NCI-H774 (cell line): ENCODE measurements at regions not wholly inside any gene's neighbourhood (a gene's known extent, or its start where the extent isn't known, plus 50 kb on each side); places are given as distances from the start of the nearest gene placed in this dataset.

ENCODE experiments used
- DNase-seq: peaks from one replicate; lab custom pipeline; 2025; lab: John Stamatoyannopoulos, UW

DNA sequence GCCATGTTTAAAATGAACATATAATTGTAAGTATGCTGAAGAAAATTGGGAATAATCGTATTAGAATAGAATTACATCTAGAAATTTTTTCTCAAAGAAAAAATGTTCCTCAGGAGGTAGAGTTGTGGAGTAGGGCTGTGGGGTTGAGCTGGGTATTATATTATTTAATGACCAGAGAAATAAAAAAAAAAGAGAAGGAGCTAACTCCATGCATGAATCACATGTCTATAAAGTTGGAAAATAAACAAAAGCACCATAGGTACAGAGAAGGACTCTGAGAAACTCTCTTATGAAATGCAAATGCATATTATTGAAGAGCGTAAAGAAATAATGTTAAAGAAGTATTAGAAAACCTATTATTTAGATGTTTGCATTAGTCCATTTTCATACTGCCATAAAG lies 405.5 kb downstream of the EFNB2 start:
- DNase-seq, result no peak

DNA sequence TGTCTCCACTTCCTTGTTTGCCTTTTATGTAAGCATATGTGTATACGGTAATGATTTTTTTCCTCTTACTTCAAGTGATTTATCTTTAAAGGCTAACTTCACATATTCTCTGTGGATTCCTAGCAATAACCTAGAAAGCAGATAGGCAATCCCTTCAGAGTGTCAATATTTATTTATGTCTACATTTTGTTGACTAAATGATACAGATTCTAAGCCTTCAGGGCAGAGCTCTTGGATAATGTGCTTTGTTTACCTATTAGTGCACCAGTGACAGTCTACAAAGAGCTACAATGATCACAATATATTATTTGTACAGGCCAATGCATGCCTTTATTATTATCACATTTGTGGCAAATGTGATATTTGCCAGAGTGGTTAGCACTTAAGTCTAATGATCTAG lies 406.2 kb downstream of the EFNB2 start:
- DNase-seq, result peak; percentile 45

DNA sequence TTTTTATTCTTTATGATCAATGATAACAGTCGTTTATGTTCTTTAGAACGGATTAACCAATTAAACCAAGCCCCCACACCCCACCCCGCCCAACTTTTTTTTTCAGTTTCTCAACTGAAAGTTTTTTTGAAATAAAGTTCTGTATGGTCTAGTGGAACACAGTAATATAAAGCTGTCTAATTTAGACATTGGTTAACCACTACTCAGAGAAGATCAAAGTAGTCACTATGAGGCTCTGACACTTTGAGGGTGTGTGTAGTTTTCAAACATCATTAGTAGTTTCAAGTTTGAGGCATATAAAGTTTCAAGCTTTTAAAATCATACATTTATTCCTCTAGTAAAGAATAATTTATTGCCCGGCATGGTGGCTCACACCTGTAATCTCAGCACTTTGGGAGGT lies 413.2 kb downstream of the EFNB2 start:
- no peak for DNase-seq

DNA sequence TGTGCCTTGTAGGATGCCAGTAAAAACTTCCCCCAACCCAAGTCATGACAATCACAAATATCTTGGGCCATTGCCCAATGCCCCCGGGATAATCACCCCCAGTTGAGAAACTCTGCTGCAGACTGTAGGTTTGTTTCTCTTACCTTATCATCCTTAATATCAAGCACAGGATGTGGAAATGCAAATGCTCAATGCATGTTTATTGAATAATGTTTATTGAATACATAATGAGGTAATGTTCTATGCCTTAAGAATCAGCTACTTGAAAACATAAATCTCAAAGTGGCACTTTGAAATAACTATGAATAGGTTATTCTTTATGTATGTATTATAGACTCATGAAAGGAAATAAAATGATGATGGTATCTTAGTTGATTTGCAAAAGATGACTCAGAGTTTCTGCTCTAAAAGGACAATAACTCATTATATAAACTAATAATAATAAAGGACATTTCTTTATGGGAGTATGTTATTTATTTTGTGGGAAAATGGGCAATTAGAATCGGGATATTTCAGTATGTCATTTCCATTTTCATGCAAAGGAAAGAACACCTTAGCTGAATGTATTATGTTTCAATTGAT lies 414.2 kb downstream of the EFNB2 start:
- no peak for DNase-seq

DNA sequence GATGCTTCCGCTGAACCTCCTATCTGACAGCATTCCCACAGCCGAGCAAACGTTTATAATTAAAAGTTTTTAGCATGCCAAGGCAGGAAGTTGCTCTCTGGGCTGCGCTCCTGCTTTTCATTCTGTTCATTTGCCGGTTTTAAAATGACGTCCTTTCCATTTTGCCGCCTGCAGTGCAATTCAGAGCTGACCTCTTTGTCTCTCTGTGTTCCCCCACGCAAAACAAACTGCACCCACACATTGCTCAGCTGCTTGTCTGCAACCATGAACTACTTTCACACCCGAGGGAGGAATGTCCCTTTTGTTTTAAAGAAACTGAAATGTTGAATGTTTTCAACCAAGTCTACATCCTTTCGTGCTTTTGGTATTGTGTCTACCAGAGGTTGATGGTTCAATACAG lies 416.5 kb downstream of the EFNB2 start:
- DNase-seq, result no peak

DNA sequence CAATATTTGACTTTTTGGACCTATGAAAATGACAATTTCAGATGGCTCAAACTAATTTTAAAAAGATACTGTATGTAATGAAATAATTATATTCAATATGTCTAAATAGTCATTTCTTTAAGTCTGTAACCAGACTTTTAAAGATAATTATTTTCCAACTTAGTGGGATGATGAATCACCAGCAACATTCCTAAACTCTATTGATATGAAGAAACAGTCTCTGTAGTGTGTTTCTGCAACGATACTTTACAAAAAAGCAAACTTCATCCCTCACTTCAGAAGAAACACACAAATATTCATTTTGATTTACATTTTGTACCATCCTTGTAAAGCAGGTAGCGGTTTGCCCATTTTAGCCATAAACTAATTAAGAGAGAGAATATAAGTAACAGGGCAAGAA lies 417.4 kb downstream of the EFNB2 start:
- no peak for DNase-seq

DNA sequence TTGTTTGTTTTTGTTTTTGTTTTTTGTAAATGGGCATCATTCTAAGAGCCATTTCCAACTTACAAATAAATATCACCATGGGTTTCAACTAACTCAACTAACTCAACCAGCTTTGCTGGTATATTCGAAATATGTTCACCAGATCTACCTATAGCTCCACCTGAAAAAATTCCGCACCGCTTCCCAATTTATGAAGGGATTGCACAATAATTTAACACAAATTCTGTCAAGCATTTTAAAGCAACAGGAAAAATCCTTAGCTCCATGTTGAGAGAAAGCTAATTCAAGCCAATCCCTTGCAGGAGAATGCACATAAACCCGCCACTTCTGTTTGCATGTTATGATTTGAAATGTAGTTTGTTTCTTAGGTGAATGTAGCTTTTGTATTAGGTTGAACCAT lies 417.8 kb downstream of the EFNB2 start:
- DNase-seq, result no peak

DNA sequence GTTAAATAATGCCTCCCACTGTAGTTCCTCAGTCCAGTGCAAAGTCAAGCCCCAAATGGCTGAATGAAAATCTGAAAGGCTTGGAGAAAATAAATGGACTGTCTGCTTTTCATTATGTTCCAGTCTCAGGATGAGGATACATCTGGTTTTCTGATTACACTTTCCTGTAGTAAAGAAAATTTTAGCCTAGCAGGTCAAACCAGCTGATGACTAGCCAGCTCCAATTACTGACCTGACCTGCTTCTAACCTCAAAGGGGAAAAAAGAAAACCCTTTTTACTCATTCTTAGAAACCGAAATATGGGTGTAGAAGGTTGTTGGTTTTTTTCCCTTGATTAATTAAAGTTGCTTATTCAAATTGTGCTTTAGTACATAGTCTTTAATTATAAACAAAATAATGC lies 418.4 kb downstream of the EFNB2 start:
- DNase-seq, result no peak

DNA sequence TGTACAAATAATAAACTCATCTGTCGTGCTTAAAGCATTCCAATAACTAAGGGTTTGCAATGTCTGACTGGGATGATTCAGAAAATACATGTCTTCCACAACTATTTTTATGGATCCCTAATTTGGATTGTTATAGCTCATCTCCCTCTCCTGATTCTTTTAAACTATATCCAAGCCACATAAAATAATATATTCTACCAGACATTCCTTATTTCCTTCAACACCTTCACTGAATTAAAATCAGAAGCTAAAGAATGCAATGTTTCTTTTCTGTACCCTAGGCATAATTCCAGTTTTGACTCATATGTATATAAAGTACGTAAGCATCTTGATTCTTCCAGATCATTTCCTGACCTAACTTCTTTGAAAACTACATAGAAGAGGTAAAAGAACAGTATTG lies 420.4 kb downstream of the EFNB2 start:
- DNase-seq, result no peak

DNA sequence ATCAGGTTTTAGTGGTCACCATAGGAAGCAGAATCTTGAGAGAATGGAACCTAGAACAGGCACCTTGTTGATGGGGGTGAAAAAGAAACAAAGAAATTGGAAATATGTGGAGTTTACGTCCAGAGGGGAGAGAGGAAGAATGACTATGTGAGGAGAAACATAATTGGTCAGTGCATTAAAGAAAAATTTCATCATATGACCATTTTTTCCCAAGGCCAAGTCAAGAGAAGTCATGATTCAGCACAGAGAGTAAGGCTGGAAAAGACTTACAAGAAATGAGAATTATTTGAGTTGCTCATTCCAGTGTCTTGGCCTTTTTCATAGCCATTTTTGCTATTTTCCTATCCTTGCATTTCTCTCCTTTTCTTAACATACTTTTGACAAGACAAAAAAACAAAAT lies 421.7 kb downstream of the EFNB2 start:
- no peak for DNase-seq

DNA sequence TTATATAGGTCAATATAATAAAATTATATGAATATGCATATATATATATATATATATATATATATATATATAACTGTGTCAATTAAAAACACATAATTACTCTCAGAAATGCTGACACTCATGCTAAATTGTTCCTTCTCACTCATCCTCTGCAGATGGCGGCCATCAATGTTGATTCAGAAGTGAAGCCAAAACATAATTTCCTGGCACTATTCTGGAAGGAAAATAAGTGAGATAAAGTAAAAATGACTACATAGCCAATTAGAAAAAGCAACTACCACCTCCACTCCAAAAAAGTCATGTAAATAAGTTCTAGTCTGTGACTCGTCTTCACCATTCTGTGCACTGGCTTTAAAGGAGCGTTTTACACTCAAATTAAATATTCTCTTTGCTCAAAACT lies 423.3 kb downstream of the EFNB2 start:
- no peak for DNase-seq

DNA sequence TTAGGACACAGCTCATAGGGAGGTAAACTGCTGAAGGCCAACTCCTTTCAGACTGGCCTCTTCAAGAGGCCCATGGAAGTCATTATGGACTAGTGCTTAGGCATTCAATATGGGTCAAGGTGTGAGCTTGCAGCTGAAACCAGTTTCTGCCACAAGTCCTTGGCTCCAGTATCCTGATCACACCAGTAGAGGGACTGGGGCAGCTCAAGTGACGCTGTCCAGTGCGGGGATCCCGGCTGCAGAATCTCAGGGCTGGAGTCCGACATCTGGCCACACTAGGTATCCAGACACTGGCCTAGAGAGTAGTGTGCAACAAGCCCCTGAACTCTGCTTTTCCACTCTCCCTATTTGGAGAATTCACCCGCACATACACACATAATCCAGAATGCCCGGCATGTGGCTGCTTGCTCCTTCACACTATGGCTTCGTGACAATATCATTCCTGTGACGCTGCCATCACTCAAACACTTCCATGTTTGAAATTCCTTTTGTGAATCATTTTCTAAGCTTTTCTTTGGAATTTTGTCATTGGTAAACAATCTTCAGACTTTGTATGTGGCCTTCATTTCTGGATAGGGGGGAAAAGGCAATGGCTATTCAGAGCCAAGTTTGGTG lies 425.1 kb downstream of the EFNB2 start:
- no peak for DNase-seq

DNA sequence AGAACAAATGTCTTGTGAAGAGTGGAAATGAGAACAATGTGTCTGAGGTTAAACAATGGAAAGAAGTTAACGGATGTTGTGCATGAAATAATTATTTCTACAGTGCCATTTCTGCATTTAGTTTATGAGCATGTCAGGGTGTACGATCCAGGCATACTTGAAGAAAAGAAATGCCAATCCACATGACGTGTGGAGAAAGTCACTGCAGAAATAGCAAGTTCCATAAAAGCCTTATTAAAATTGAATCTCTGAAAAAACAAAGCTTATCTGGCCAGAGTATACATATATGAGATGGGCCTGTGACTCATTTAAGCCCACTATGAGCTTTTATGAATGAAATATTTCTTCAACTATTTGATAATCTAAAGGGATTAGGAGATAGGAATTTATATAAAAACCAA lies 426.1 kb downstream of the EFNB2 start:
- DNase-seq, result no peak

DNA sequence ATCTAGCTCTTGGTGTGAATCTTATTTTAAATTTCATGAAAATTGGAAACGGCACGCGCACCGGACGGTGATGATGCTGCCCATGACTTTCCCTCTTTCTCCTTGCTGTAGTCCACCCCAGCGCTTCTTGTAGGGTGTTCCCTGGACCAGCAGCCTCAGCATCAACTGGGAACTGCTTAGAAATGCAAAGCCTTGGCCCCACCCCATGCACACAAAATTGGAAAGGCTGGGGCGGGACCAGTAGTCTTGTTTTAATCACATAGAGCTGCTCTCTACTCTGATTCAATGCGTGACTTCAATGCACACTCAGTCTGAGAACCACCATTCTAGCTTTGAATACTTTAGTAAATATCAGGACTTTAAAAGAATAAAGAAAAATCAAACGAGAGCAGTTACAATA lies 427.1 kb downstream of the EFNB2 start:
- no peak for DNase-seq

DNA sequence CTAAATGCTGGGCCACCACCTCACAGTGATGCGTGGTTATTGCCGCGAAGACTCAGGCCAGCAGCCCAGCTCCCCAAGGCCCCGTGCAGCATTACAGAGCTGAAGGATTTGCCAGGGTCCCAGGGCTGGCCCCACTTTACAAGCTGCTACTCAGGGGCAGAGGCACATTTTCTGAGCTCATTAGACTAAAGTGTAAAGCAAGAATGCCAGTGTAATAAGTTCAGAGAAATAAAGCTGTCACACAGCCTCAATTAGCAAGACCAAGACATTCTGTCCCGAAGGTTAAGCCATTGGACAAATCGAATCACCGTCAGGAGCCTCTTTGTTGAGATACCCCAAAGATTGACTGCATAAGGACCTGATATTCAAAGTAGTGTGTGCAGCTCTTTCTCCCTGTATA lies 428.4 kb downstream of the EFNB2 start:
- no peak for DNase-seq

DNA sequence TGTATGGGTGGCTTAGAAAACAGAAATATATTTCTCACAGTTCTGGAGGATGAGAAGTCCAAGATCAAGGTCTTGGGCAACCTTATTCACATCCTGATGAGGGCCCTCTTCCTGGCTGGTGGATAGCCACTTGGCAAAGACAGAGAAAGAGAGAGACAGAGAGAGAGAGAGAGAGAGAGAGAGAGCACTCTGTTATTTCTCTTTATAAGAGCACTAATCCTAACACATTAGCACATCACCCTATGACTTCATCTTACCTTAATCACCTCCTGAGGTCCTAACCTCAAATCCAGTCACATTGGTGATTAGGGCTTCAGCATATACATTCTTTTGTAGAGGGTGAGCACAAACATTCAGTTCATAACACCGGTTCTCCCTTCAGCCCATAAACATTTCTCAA lies 430.3 kb downstream of the EFNB2 start:
- DNase-seq, result no peak

DNA sequence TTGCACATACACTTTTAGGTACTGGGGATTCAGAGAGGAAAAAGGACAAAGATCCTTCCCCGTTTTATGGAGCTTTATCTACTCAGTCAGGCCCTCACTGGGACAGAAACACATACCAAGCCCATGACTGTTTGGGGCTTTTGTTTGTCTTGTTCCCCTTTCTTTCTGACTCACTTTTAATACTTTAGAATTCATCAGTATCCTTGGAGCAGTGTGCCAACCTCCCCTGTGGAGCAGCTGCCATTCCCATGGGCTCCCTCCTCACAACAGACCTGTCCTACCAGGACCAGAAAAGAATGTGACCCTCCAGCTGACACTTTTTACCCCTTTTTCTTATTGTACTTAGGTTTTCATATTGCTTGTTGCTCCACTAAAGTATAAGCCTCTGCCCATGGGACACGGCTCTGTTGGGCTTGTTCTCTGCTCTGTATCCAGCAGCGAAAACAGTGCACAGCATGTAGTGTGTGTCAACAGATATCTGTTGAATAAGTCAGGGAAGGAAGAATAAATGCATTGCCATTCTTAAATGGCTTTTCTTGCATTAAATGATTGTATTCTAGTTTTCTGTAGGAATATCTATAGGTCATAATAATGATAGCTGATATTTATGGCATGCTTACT lies 431.1 kb downstream of the EFNB2 start:
- DNase-seq, result no peak

DNA sequence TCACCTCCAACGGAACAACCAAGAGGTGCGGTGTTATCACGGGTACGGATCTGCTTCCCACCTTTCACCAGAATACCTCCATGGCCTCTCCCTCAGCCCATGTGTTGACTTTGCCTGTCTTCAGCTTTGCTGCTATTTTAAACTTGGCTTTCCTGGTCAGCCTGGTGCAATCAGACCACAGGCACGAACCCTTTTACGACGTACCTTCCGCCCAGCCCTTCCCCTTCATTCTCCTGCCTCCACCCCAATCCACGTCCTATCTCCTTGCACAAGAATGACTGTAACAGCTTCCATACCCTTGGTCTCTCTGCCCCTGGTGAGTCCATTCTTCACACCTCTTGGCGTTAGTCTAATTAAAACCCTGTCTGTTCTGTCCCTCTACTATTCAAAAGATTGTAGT lies 431.7 kb downstream of the EFNB2 start:
- no peak for DNase-seq

DNA sequence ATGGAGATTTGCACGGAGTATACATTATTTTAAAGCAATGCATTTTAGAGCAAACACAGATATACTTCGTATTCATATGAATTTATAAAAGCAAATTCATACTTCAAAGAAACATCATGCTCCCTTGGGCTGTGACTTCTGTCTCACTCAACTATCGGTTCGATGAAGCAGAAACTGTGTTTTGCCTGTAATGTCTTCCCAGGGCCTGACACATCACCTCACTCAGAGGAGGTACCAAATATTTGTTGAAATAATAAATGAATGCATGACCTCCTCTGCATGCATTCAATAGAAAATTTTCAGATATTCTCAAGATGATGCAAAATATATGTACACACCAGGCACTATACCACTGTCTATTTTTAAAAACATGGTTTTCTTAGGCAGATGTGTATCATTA lies 432.7 kb downstream of the EFNB2 start:
- no peak for DNase-seq

DNA sequence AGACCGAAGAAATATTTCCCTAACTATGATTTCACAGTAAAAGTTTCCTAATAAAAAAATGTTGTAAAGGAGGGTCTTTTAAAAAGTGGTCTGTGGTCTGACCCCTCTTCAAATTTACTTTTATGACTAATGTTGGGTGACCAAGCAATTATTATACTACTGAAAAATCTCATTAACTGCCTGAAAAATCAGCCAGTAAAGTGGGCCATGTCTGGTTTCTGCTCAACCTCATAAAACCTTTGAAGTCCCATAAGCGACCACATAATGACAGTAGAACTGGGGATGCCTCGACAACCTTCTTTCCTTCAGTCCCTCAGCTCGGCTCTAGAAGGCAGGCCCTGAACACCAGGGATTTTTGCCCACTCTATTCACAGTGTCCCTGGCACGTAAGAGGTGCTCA lies 434.3 kb downstream of the EFNB2 start:
- DNase-seq, result no peak

DNA sequence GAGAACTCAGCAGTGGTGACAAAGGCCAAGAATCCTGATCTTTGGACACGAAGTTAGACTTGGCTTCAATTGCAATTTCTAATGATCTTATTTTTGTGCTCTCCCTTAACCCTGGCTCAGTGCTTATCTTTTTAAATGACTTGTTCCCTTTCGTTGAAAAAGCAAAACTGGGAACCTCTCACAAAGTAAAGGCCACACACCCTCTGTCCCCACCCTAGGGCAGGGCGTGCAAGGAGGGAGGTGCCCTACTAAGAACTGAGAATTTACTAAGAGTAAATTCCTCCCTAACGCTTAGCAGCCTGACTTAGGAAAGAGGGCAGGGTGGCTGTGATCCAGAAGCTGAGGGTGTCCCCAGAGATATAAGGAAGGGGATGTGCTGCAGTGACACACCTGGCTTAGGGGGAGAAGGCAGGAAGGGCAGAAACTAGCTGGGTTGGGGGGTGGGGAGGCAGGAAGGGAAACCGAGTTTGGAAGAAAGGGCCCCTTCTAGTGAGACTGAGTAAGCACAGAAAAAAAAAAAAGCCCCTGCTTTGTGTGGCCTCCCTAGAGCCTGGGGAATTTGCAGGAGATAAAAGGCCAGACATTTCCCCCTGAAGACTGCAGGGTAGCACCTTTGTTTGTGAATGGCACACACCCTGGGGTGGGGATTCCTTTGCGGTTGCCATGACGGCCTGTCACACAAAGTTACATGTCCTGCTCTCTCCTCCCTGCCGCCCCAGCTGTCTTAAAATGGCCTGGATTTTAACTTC lies 435.1 kb downstream of the EFNB2 start:
- no peak for DNase-seq

DNA sequence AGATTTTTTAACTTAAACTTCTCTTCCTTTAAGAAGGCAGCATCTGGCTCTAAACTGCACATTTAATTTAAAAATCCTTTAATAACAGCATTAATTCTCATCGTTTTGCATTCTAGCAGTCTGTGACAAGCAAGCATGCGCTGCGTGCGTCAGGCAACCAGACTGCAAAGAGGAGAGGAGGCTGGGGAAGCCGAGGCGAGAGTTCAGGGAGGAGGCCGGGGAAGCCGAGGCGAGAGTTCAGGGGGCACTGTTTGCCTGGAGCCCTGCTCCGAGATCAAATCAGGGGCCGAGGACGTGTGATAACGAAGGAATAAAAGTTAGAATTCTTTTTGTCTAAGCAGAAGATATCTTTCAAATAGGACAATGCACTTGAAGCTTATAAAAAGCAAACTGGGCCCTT lies 435.7 kb downstream of the EFNB2 start:
- no peak for DNase-seq

DNA sequence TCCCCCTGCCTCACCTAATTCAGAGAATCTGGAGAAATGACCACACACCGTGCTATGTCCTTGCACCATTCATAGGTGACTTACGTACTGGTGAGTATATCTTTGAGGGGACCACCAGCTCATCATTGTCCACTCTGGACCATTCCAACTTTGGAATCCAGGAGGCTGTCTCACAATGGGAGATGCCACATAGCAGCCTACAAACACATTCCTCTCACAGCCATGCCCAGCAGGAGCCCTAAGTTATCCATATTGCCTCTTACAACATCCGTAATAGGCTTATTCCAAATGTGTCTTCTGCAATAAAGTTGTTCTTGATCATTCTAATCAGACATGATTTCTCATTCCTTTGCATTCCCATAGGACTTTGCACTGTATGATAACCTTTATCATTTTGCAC lies 436.7 kb downstream of the EFNB2 start:
- DNase-seq, result no peak
